ENCODE measurements at regions not wholly inside any gene's neighbourhood (a gene's known extent, or its start where the extent isn't known, plus 50 kb on each side); places are given as distances from the start of the nearest gene placed in this dataset.

DNA sequence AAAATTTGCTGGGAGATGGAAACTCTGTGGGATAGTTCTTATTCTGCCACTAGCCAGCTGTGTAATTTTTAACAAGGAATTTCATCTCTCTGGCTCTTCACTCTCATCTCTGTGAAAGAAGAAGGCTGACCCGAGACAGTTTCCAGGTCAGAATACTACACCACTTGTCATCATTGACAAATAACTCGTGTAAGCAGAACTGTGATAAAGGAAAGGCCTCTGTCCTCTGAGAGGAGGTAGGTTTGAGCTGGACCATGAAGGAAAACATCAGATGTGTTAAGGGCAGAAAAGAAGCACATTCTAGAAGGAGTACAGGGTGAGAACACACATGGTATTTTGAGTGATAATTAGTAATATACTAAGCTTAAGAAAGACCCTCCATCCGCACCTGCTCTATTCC, 211.4 kb upstream of the DDX18 start:
- TF ChIP-seq, protein P1, sequence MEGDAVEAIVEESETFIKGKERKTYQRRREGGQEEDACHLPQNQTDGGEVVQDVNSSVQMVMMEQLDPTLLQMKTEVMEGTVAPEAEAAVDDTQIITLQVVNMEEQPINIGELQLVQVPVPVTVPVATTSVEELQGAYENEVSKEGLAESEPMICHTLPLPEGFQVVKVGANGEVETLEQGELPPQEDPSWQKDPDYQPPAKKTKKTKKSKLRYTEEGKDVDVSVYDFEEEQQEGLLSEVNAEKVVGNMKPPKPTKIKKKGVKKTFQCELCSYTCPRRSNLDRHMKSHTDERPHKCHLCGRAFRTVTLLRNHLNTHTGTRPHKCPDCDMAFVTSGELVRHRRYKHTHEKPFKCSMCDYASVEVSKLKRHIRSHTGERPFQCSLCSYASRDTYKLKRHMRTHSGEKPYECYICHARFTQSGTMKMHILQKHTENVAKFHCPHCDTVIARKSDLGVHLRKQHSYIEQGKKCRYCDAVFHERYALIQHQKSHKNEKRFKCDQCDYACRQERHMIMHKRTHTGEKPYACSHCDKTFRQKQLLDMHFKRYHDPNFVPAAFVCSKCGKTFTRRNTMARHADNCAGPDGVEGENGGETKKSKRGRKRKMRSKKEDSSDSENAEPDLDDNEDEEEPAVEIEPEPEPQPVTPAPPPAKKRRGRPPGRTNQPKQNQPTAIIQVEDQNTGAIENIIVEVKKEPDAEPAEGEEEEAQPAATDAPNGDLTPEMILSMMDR (IDR thresholded peaks at IDR 0.05) = no peak
- no peak for TF ChIP-seq POLR2A (IDR thresholded peaks at IDR 0.05)
